Activated naive CD4-positive, alpha-beta T cell treated with anti-CD3 and anti-CD28 coated beads, Interleukin-2, amount 50 U/mL, for 24 hours (primary cell): ENCODE measurements at regions not wholly inside any gene's neighbourhood (a gene's known extent, or its start where the extent isn't known, plus 50 kb on each side); places are given as distances from the start of the nearest gene placed in this dataset.

ENCODE experiments used
- H3K27ac Mint-ChIP-seq: one replicate; pipeline ENCODE4 v1.8.0; 2021; ENCODE audit warnings: mild to moderate bottlenecking, mixed read lengths
- H3K27me3 Mint-ChIP-seq: one replicate; pipeline ENCODE4 v1.8.0; 2021; ENCODE audit warnings: mixed read lengths
- H3K36me3 Mint-ChIP-seq: one replicate; pipeline ENCODE4 v1.8.0; 2021; ENCODE audit warnings: mixed read lengths
- H3K4me1 Mint-ChIP-seq: one replicate; pipeline ENCODE4 v1.8.0; 2021; ENCODE audit warnings: mixed read lengths
- H3K4me3 Mint-ChIP-seq: one replicate; pipeline ENCODE4 v1.8.0; 2021; ENCODE audit warnings: mild to moderate bottlenecking, mixed read lengths
- H3K9me3 Mint-ChIP-seq: one replicate; pipeline ENCODE4 v1.8.0; 2021; ENCODE audit warnings: mixed read lengths

DNA sequence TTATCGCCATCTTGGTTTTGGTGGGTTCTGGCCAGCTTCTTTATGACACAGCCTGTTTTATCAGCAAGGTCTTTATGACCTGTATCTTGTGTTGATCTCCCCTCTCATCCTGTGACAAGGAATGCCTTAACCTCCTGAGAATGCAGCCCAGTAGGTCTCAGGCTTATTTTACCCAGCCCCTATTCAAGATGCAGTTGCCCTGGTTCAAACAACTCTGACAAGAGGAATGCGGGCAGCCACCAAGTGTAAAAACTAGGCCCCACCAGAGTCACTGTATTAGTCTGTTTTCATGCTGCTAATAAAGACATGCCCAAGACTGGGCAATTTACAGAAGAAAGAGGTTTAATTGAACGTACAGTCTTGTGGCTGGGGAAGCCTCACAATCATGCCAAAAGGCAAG, 671.3 kb downstream of the SORCS1 start:
- no peak overlapping the region for H3K27ac Mint-ChIP-seq

DNA sequence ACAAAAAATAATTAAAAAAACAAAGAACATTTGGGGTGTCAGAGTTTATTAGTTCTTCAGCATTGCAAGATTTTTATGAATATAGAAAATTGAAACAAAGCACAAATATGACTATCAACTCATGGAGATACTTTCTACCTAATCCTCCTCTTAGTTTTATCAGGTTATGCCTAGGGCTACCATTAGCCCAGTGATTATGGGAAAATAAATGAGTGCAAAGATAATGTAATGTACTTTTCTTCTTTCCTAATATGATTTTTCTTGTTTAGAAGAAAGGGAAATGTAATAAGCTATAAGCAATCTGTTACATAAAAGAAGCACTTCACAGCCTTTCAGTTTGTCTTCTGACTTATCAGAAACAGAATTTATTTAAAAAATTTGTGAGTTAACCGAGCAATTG, 676.8 kb downstream of the SORCS1 start:
- Mint-ChIP-seq H3K27me3 (no peaks in the 10 kb centered on the region), H3K9me3 (peaks cover 13% of the 10 kb centered on the region)

More for the DNA sequence above, 671.3 kb downstream of the SORCS1 start:
- Mint-ChIP-seq H3K27me3 (no peaks in the 10 kb centered on the region), H3K4me3 (no peak overlapping the region), H3K36me3 (no peaks in the 10 kb centered on the region), H3K9me3 (peaks cover 10% of the 10 kb centered on the region), H3K4me1 (no peaks in the 10 kb centered on the region)

GRCh38 chr10:106481598-106482275, 682.8 kb downstream of the SORCS1 start:
- no peaks in the 10 kb centered on the region for H3K4me1 Mint-ChIP-seq
- peaks cover 8% of the 10 kb centered on the region for H3K9me3 Mint-ChIP-seq
- H3K27ac Mint-ChIP-seq, result no peak overlapping the region
- H3K4me3 Mint-ChIP-seq, result no peak overlapping the region
- H3K36me3 Mint-ChIP-seq, result no peaks in the 10 kb centered on the region
- H3K27me3 Mint-ChIP-seq, result no peaks in the 10 kb centered on the region

More for the DNA sequence above, 676.8 kb downstream of the SORCS1 start:
- H3K27ac Mint-ChIP-seq, result no peak overlapping the region
- no peak overlapping the region for H3K4me3 Mint-ChIP-seq
- H3K36me3 Mint-ChIP-seq, result no peaks in the 10 kb centered on the region
- no peaks in the 10 kb centered on the region for H3K4me1 Mint-ChIP-seq

- H3K27me3 Mint-ChIP-seq, result no peaks in the 10 kb centered on the region
- no peaks in the 10 kb centered on the region for H3K36me3 Mint-ChIP-seq
- H3K4me1 Mint-ChIP-seq, result no peaks in the 10 kb centered on the region
- H3K9me3 Mint-ChIP-seq, result peaks cover under 1% of the 10 kb centered on the region
- no peak overlapping the region for H3K27ac Mint-ChIP-seq
- no peak overlapping the region for H3K4me3 Mint-ChIP-seq
Measured at GRCh38 chr10:106479636-106480035, 684.9 kb downstream of the SORCS1 start.

GRCh38 chr10:106474876-106475275, 689.6 kb downstream of the SORCS1 start:
- Mint-ChIP-seq H3K4me1 (no peaks in the 10 kb centered on the region), H3K36me3 (no peaks in the 10 kb centered on the region), H3K27ac (no peak overlapping the region), H3K4me3 (no peak overlapping the region), H3K27me3 (no peaks in the 10 kb centered on the region), H3K9me3 (peaks cover 8% of the 10 kb centered on the region)

- Mint-ChIP-seq H3K36me3 (no peaks in the 10 kb centered on the region), H3K27ac (no peak overlapping the region), H3K9me3 (peaks cover 8% of the 10 kb centered on the region), H3K4me1 (no peaks in the 10 kb centered on the region), H3K27me3 (no peaks in the 10 kb centered on the region), H3K4me3 (no peak overlapping the region)
Measured at GRCh38 chr10:106473129-106473685, 691.3 kb downstream of the SORCS1 start.

GRCh38 chr10:106467506-106467905, 697.0 kb downstream of the SORCS1 start:
- no peaks in the 10 kb centered on the region for H3K4me1 Mint-ChIP-seq
- no peak overlapping the region for H3K4me3 Mint-ChIP-seq
- H3K9me3 Mint-ChIP-seq, result no peaks in the 10 kb centered on the region
- no peaks in the 10 kb centered on the region for H3K27me3 Mint-ChIP-seq
- H3K27ac Mint-ChIP-seq, result no peak overlapping the region
- no peaks in the 10 kb centered on the region for H3K36me3 Mint-ChIP-seq

- Mint-ChIP-seq H3K36me3 (no peaks in the 10 kb centered on the region), H3K4me3 (no peak overlapping the region), H3K9me3 (no peaks in the 10 kb centered on the region), H3K4me1 (no peaks in the 10 kb centered on the region), H3K27me3 (no peaks in the 10 kb centered on the region), H3K27ac (no peak overlapping the region)
Measured at GRCh38 chr10:106457522-106457921, 707.0 kb downstream of the SORCS1 start.

DNA sequence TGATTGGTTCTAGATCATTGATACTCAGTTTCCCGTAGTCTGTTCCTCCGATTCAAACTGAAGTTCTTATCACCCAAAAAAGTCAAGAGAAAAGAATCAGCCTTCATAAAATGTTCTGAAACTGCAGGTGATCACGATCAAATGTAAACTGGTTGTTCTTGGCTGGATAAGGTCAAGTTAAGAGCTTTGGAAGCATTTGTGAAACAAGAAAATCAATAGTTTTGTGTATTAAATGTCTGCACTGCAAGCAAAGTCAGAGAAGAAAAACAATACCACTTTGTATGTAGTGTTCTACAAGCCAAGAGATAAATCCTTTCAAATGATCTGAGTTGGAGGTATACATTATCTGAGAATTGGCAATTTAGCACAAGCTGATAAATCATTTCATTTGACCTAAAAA, 710.3 kb downstream of the SORCS1 start:
- Mint-ChIP-seq H3K4me1 (no peaks in the 10 kb centered on the region), H3K4me3 (no peak overlapping the region), H3K27ac (no peak overlapping the region), H3K27me3 (no peaks in the 10 kb centered on the region), H3K9me3 (no peaks in the 10 kb centered on the region), H3K36me3 (no peaks in the 10 kb centered on the region)

DNA sequence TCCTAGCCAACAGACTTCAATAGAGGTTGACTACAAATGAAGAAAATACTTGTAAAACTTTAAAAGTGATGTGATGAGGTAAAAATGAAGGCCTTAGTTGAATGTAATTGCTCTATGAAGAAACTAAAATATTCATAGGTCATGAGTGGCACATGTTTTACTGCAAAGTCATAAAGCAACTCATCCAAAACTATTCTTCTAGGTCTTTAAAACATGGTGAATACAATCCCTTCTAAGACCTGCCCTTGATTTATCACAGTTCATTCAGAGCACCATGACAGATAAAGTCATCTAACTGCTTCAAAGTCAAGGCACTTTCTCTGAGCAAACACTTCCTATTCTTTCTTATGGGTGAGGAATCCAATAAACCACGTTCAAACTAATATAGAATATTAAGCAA, 713.5 kb downstream of the SORCS1 start:
- Mint-ChIP-seq H3K4me3 (no peak overlapping the region), H3K27ac (no peak overlapping the region), H3K36me3 (no peaks in the 10 kb centered on the region), H3K9me3 (peaks cover 5% of the 10 kb centered on the region), H3K4me1 (no peaks in the 10 kb centered on the region), H3K27me3 (no peaks in the 10 kb centered on the region)

DNA sequence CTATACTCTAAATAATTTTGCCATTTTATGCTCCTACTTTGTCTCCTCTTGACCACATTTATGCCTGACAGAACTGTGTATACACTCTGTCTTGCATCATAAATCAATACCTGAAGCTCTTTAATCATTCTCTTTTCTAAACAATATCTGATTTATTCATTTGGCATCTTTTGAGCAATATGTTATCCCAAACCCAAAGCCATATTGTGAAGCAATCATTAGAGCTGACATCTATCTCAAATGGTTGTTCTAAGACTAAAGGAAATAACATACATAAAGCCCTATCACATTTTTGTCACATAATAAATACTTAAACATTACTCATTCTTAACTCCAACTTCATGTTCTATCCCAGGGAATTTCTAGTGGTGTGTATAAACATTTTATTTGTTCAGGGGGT, 717.6 kb downstream of the SORCS1 start:
- H3K9me3 Mint-ChIP-seq, result peaks cover 5% of the 10 kb centered on the region
- no peak overlapping the region for H3K27ac Mint-ChIP-seq
- no peak overlapping the region for H3K4me3 Mint-ChIP-seq
- no peaks in the 10 kb centered on the region for H3K4me1 Mint-ChIP-seq
- H3K27me3 Mint-ChIP-seq, result no peaks in the 10 kb centered on the region
- no peaks in the 10 kb centered on the region for H3K36me3 Mint-ChIP-seq

DNA sequence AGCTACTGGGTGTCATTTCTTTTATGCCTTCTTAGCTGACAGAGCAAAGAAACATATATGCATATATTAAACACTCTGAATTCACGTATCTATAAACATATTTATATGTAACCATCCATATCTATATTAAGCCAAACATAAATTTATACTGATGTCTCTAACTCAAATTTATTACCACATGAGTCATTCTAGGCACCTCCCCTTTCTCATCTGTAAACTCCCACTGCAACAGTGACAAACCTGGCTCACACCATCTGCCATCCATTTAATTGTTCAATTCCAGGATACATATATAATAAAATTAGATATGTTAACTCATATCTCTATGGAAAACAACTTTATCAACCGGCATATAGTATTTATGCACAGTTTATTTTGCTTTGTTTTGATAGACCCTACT, 722.3 kb downstream of the SORCS1 start:
- Mint-ChIP-seq H3K36me3 (no peaks in the 10 kb centered on the region), H3K4me3 (no peak overlapping the region), H3K27me3 (no peaks in the 10 kb centered on the region), H3K9me3 (peaks cover 5% of the 10 kb centered on the region), H3K4me1 (no peaks in the 10 kb centered on the region), H3K27ac (no peak overlapping the region)

GRCh38 chr10:106440767-106441166, 723.7 kb downstream of the SORCS1 start:
- H3K4me3 Mint-ChIP-seq, result no peak overlapping the region
- no peaks in the 10 kb centered on the region for H3K27me3 Mint-ChIP-seq
- H3K36me3 Mint-ChIP-seq, result no peaks in the 10 kb centered on the region
- H3K4me1 Mint-ChIP-seq, result no peaks in the 10 kb centered on the region
- no peak overlapping the region for H3K27ac Mint-ChIP-seq
- H3K9me3 Mint-ChIP-seq, result no peaks in the 10 kb centered on the region

DNA sequence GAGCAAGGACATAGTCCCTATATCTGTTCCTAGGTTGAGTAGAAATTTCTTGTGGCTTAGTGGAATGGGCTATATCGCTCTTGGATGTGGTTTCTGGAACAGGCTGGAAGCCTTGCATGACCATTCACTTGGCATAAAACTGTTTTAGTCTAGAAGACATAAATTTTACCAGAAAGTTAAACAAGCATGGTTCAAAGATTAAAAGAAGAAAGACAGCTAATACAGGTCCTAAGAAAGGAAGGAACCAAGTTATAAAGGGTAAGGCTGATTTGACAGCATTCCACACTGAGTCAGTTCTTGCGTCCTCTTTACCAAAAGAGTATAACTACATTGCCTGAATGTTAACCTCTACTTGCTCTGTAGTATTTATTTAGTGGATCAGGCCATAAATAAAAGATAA, 724.2 kb downstream of the SORCS1 start:
- no peaks in the 10 kb centered on the region for H3K9me3 Mint-ChIP-seq
- no peak overlapping the region for H3K4me3 Mint-ChIP-seq
- H3K27me3 Mint-ChIP-seq, result no peaks in the 10 kb centered on the region

GRCh38 chr10:106439366-106439765, 725.1 kb downstream of the SORCS1 start:
- Mint-ChIP-seq H3K27me3 (no peaks in the 10 kb centered on the region), H3K9me3 (no peaks in the 10 kb centered on the region), H3K27ac (no peak overlapping the region), H3K36me3 (no peaks in the 10 kb centered on the region), H3K4me1 (no peaks in the 10 kb centered on the region), H3K4me3 (no peak overlapping the region)

More for the DNA sequence above, 724.2 kb downstream of the SORCS1 start:
- Mint-ChIP-seq H3K27ac (no peak overlapping the region), H3K36me3 (no peaks in the 10 kb centered on the region), H3K4me1 (no peaks in the 10 kb centered on the region)

- H3K4me3 Mint-ChIP-seq, result no peak overlapping the region
- H3K27me3 Mint-ChIP-seq, result no peaks in the 10 kb centered on the region
- no peaks in the 10 kb centered on the region for H3K9me3 Mint-ChIP-seq
- no peaks in the 10 kb centered on the region for H3K36me3 Mint-ChIP-seq
- H3K4me1 Mint-ChIP-seq, result no peaks in the 10 kb centered on the region
- no peak overlapping the region for H3K27ac Mint-ChIP-seq
Measured at GRCh38 chr10:106438386-106438785, 726.1 kb downstream of the SORCS1 start.
